Bronchial epithelial cell (primary cell): ENCODE measurements at regions not wholly inside any gene's neighbourhood (a gene's known extent, or its start where the extent isn't known, plus 50 kb on each side); places are given as distances from the start of the nearest gene placed in this dataset.

ENCODE experiments used
- DNase-seq: peaks from one replicate; pipeline ENCODE4 v3.0.0-alpha.2; 2010; ENCODE audit warnings: low read depth
- FAIRE-seq: peaks from 2 replicates; lab custom pipeline; 2011; peaks lifted over from hg19 to GRCh38; lab: Jason Lieb, UNC
- H3K27me3 ChIP-seq: 2 replicates; pipeline ENCODE4 v1.5.1; 2011; ENCODE audit warnings: low read length; ENCODE audit not compliant: control insufficient read depth, insufficient read depth
- H3K36me3 ChIP-seq: 2 replicates; pipeline ENCODE4 v1.5.1; 2011; ENCODE audit warnings: low read length; ENCODE audit not compliant: control insufficient read depth, insufficient read depth
- H3K4me3 ChIP-seq: 2 replicates; pipeline ENCODE4 v1.5.1; 2011; ENCODE audit warnings: mild to moderate bottlenecking, low read depth, low read length, control low read depth
- CTCF ChIP-seq: IDR thresholded peaks from 2 replicates; pipeline ENCODE4 v1.5.1; 2011; ENCODE audit warnings: mild to moderate bottlenecking, moderate library complexity, low read length, control low read depth, inconsistent platforms; ENCODE audit not compliant: insufficient read depth, severe bottlenecking

- DNase-seq (no peak), FAIRE-seq (no peak)
- Histone ChIP-seq H3K4me3 (no peak overlapping the region), H3K36me3 (no peaks in the 10 kb centered on the region), H3K27me3 (no peaks in the 10 kb centered on the region)
- no peak for TF ChIP-seq CTCF
Observed at GRCh38 chr2:62291052-62291451, 95.1 kb downstream of the B3GNT2 start.

- Histone ChIP-seq H3K36me3 (no peaks in the 10 kb centered on the region), H3K27me3 (no peaks in the 10 kb centered on the region), H3K4me3 (no peak overlapping the region)
- no peak for TF ChIP-seq CTCF
- DNase-seq = peak; percentile 78
- no peak for FAIRE-seq
Observed at GRCh38 chr2:62287899-62288880, 92.3 kb downstream of the B3GNT2 start.

- H3K4me3 ChIP-seq = no peak overlapping the region
- no peak for DNase-seq
- H3K27me3 ChIP-seq = no peaks in the 10 kb centered on the region
- no peaks in the 10 kb centered on the region for H3K36me3 ChIP-seq
- TF ChIP-seq CTCF = no peak
- no peak for FAIRE-seq
Observed at GRCh38 chr2:62287282-62287681, 91.4 kb downstream of the B3GNT2 start.

- TF ChIP-seq CTCF = no peak
- DNase-seq (no peak), FAIRE-seq (no peak)
- Histone ChIP-seq H3K4me3 (no peak overlapping the region), H3K27me3 (no peaks in the 10 kb centered on the region), H3K36me3 (no peaks in the 10 kb centered on the region)
Observed at GRCh38 chr2:62286089-62286785, 90.3 kb downstream of the B3GNT2 start.

GRCh38 chr2:62284980-62285379 lies 89.1 kb downstream of the B3GNT2 start:
- Histone ChIP-seq H3K36me3 (no peaks in the 10 kb centered on the region), H3K4me3 (no peak overlapping the region), H3K27me3 (no peaks in the 10 kb centered on the region)
- no peak for TF ChIP-seq CTCF
- FAIRE-seq = no peak
- DNase-seq = peak; percentile 29
